GM21390 (cell line): ENCODE measurements at regions not wholly inside any gene's neighbourhood (a gene's known extent, or its start where the extent isn't known, plus 50 kb on each side); places are given as distances from the start of the nearest gene placed in this dataset.

Experiments used
- ATAC-seq: cut with Tn5 transposase; IDR thresholded peaks from one replicate; pipeline ENCODE4 v1.9.1; 2021; ENCODE audit not compliant: unreplicated experiment

GRCh38 chr2:65514555-65515195 is 82.3 kb upstream of the SPRED2 start:
- ATAC-seq: peak; percentile 49

GRCh38 chr2:65512783-65513182 is 80.4 kb upstream of the SPRED2 start:
- ATAC-seq: no peak

- ATAC-seq: no peak
These were observed 78.9 kb upstream of the SPRED2 start for GRCh38 chr2:65511306-65511705.

- no peak for ATAC-seq
These were observed 75.8 kb upstream of the SPRED2 start for GRCh38 chr2:65508225-65508624.

- no peak for ATAC-seq
These were observed 75.0 kb upstream of the SPRED2 start for GRCh38 chr2:65507102-65508069.

GRCh38 chr2:65504814-65505697 is 72.7 kb upstream of the SPRED2 start:
- ATAC-seq: no peak

- ATAC-seq: no peak
These were observed 71.8 kb upstream of the SPRED2 start for GRCh38 chr2:65504201-65504600.

- ATAC-seq: no peak
These were observed 71.3 kb upstream of the SPRED2 start for GRCh38 chr2:65503746-65504145.

- no peak for ATAC-seq
These were observed 69.4 kb upstream of the SPRED2 start for GRCh38 chr2:65501836-65502235.

- ATAC-seq: no peak
These were observed 68.7 kb upstream of the SPRED2 start for GRCh38 chr2:65501074-65501473.

GRCh38 chr2:65500310-65501040 is 68.1 kb upstream of the SPRED2 start:
- ATAC-seq: no peak

GRCh38 chr2:65499216-65499615 is 66.8 kb upstream of the SPRED2 start:
- no peak for ATAC-seq

- no peak for ATAC-seq
These were observed 66.0 kb upstream of the SPRED2 start for GRCh38 chr2:65498396-65498795.

- no peak for ATAC-seq
These were observed 63.0 kb upstream of the SPRED2 start for GRCh38 chr2:65495251-65495877.

GRCh38 chr2:65494078-65494477 is 61.7 kb upstream of the SPRED2 start:
- ATAC-seq: no peak

GRCh38 chr2:65491381-65491905 is 59.0 kb upstream of the SPRED2 start:
- no peak for ATAC-seq

- ATAC-seq: no peak
These were observed 57.8 kb upstream of the SPRED2 start for GRCh38 chr2:65490222-65490621.

- no peak for ATAC-seq
These were observed 56.9 kb upstream of the SPRED2 start for GRCh38 chr2:65489269-65489668.

GRCh38 chr2:65488527-65488926 is 56.1 kb upstream of the SPRED2 start:
- ATAC-seq: no peak

GRCh38 chr2:65487404-65487803 is 55.0 kb upstream of the SPRED2 start:
- no peak for ATAC-seq
